ENCODE measurements at regions not wholly inside any gene's neighbourhood (a gene's known extent, or its start where the extent isn't known, plus 50 kb on each side); places are given as distances from the start of the nearest gene placed in this dataset.

DNA sequence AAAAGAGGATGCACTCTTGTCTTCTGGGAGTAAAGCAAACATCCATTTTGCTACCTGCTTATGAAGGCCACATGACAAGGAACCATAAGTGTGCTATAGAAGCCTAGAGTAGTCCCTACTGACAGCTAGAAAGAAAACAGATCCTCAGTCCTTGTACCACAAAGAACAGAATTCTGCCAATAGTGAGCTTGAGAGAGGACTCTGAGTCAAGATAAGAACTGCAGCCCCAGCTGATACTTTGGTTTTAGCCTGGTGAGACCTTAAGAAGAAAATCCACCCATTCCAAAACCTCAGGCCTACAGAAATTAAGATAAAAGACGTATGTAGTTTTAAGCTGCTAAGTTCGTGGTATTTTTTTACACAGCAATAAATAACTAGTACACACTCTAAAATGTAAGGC, 914.6 kb downstream of the PCDH19 start:
- H2BK15ac ChIP-seq (ENCODE audit: low read length), result no peak overlapping the region
- no peaks in the 10 kb centered on the region for H3K79me1 ChIP-seq (ENCODE audit: low read depth, low read length)
- no peak overlapping the region for H2AK5ac ChIP-seq (ENCODE audit: low read depth, low read length)
- ChIA-PET POLR2A (ENCODE audit: partially characterized antibody) (no interaction called here), CTCF (ENCODE audit: partially characterized antibody) (no interaction called here)
- no peak overlapping the region for H3K4me3 ChIP-seq (ENCODE audit: extremely low read depth in 1 of 4, insufficient read depth in 2 of 4, low read depth in 3 of 4, low read length in 4 of 4)
- H3K27ac ChIP-seq (ENCODE audit: low read depth, low read length), result no peak overlapping the region
- no peak overlapping the region for H3K18ac ChIP-seq (ENCODE audit: extremely low read depth, low read length)
- no peak overlapping the region for H4K5ac ChIP-seq (ENCODE audit: insufficient read length, low read depth, low read length)
- no peak overlapping the region for H3K56ac ChIP-seq (replicated peaks; ENCODE audit: insufficient read length, low read depth, low read length)
- H2BK12ac ChIP-seq (ENCODE audit: low read depth, low read length), result no peak overlapping the region
- H3K4me1 ChIP-seq (replicated peaks in 1 of 4; ENCODE audit: control insufficient read depth in 3 of 4, insufficient read depth in 4 of 4, low read length in 3 of 4), result no peaks in the 10 kb centered on the region
- H3K23ac ChIP-seq (ENCODE audit: insufficient read length), result no peak overlapping the region
- H4K8ac ChIP-seq (ENCODE audit: extremely low read depth, insufficient read depth, low read length), result no peak overlapping the region
- no peak overlapping the region for H2BK120ac ChIP-seq (replicated peaks; ENCODE audit: low read depth, low read length)
- 94% methylated on average over 2 of the region's 2 CpGs; no CpG with 5 or more reads in 1 of the 2 experiments for WGBS, 2 experiments (ENCODE audit: extremely low coverage in 1 of 2, insufficient coverage in 1 of 2, insufficient read length in 1 of 2, insufficient replicate concordance in 2 of 2, low coverage in 1 of 2, low lambda C conversion rate in 2 of 2, missing lambda C conversion rate in 1 of 2)
- H4K91ac ChIP-seq (replicated peaks; ENCODE audit: insufficient read length, low read length), result no peak overlapping the region
- DNase-seq (ENCODE audit: low read depth in 1 of 2, low spot score in 2 of 2) (no peak), FAIRE-seq (no peak)
- no peak overlapping the region for H2AFZ ChIP-seq (ENCODE audit: low read length)
- no peak overlapping the region for H3K4me2 ChIP-seq (ENCODE audit: insufficient read depth in 1 of 2, low read depth in 2 of 2, low read length in 2 of 2)
- no peaks in the 10 kb centered on the region for H3K9me3 ChIP-seq (ENCODE audit: insufficient read depth in 2 of 2, low read depth in 1 of 2, low read length in 1 of 2)
- no peaks in the 10 kb centered on the region for H3K36me3 ChIP-seq (ENCODE audit: control insufficient read depth in 2 of 4, insufficient read depth in 4 of 4, low read length in 3 of 4)
- H2BK5ac ChIP-seq (ENCODE audit: low read depth, low read length), result no peak overlapping the region
- H3K23me2 ChIP-seq (ENCODE audit: low read depth, low read length), result no peaks in the 10 kb centered on the region
- no peak overlapping the region for H2BK20ac ChIP-seq (ENCODE audit: low read length)
- H4K20me1 ChIP-seq (replicated peaks in 1 of 2; ENCODE audit: control insufficient read depth in 1 of 2, insufficient read depth in 2 of 2, low read length in 2 of 2), result no peaks in the 10 kb centered on the region
- no peaks in the 10 kb centered on the region for H3K27me3 ChIP-seq (replicated peaks in 1 of 4; ENCODE audit: control insufficient read depth in 3 of 4, extremely low read depth in 1 of 4, insufficient read depth in 3 of 4, low read length in 3 of 4)
- no peak overlapping the region for H3K14ac ChIP-seq (ENCODE audit: insufficient read length)
- no peak overlapping the region for H3K4ac ChIP-seq (replicated peaks; ENCODE audit: insufficient read length, low read depth, low read length)
- H3K9ac ChIP-seq (replicated peaks in 1 of 4; ENCODE audit: extremely low read depth in 1 of 4, low read depth in 3 of 4, low read length in 3 of 4), result no peak overlapping the region
- no peaks in the 10 kb centered on the region for H3K79me2 ChIP-seq (ENCODE audit: control insufficient read depth in 1 of 2, insufficient read depth in 2 of 2, low read length in 2 of 2)
- TF ChIP-seq KDM1A (IDR thresholded peaks at IDR 0.05; ENCODE audit: borderline replicate concordance, low read length), result no peak

All from H1 (cell line).